ENCODE measurements at regions not wholly inside any gene's neighbourhood (a gene's known extent, or its start where the extent isn't known, plus 50 kb on each side); places are given as distances from the start of the nearest gene placed in this dataset.

- TF ChIP-seq EZH2 (IDR thresholded peaks at IDR 0.05; ENCODE audit: insufficient read depth, poor library complexity, severe bottlenecking) (no peak), EZH2phosphoT487 (IDR thresholded peaks at IDR 0.05; ENCODE audit: insufficient read depth, low read depth) (no peak)
These were observed 330.7 kb upstream of the DPYD start for GRCh38 chr1:98251497-98251896.
